H9 (cell line): ENCODE measurements at regions not wholly inside any gene's neighbourhood (a gene's known extent, or its start where the extent isn't known, plus 50 kb on each side); places are given as distances from the start of the nearest gene placed in this dataset.

Experiments used
- DNase-seq: peaks from one replicate; pipeline ENCODE4 v3.0.0-alpha.2; 2017
- H2AFZ ChIP-seq: one replicate; pipeline ENCODE4 v1.6.1; 2013; ENCODE audit warnings: mild to moderate bottlenecking, low read length, control low read depth, moderate library complexity
- H2AK5ac ChIP-seq: 2 replicates; pipeline ENCODE4 v1.6.1; 2013; ENCODE audit warnings: low read length, control low read depth, mixed read lengths; ENCODE audit not compliant: insufficient read length
- H2BK120ac ChIP-seq: one replicate; pipeline ENCODE4 v1.6.1; 2013; ENCODE audit warnings: low read depth, mild to moderate bottlenecking, low read length, control low read depth, inconsistent platforms; ENCODE audit not compliant: poor library complexity, severe bottlenecking
- H2BK12ac ChIP-seq: 2 replicates; pipeline ENCODE4 v1.6.1; 2013; ENCODE audit warnings: low read length, control low read depth, mixed read lengths, low read depth; ENCODE audit not compliant: insufficient read length
- H2BK15ac ChIP-seq: 2 replicates; pipeline ENCODE4 v1.6.1; 2013; ENCODE audit warnings: low read depth, low read length, control low read depth
- H2BK20ac ChIP-seq: one replicate; pipeline ENCODE4 v1.6.1; 2013; ENCODE audit warnings: low read depth, mild to moderate bottlenecking, low read length, control low read depth, inconsistent platforms; ENCODE audit not compliant: poor library complexity, severe bottlenecking
- H2BK5ac ChIP-seq: 2 replicates; pipeline ENCODE4 v1.6.1; 2013; ENCODE audit warnings: low read length, control low read depth, mixed read lengths; ENCODE audit not compliant: insufficient read length
- H3K14ac ChIP-seq: 2 replicates; pipeline ENCODE4 v1.6.1; 2013; ENCODE audit warnings: low read length, control low read depth; ENCODE audit not compliant: insufficient read depth
- H3K18ac ChIP-seq: 2 replicates; pipeline ENCODE4 v1.6.1; 2013; ENCODE audit warnings: low read depth, mild to moderate bottlenecking, mixed read lengths, low read length, control low read depth; ENCODE audit not compliant: insufficient read length
- H3K23ac ChIP-seq: 2 replicates; pipeline ENCODE4 v1.6.1; 2013; ENCODE audit warnings: low read length, control low read depth, mixed read lengths, low read depth; ENCODE audit not compliant: insufficient read length
- H3K23me2 ChIP-seq: 2 replicates; pipeline ENCODE4 v1.6.1; 2013; ENCODE audit warnings: low read depth, mild to moderate bottlenecking, mixed read lengths, low read length, control low read depth; ENCODE audit not compliant: insufficient read length, poor library complexity, severe bottlenecking
- H3K27ac ChIP-seq: 2 replicates; pipeline ENCODE4 v1.5.1; 2013; ENCODE audit warnings: low read length, control low read depth, mixed read lengths, low read depth; ENCODE audit not compliant: insufficient read length
- H3K27me3 ChIP-seq: 2 replicates; pipeline ENCODE4 v1.6.1; 2013; ENCODE audit warnings: low read length, control low read depth, inconsistent platforms; ENCODE audit not compliant: insufficient read depth
- H3K4ac ChIP-seq: 2 replicates; pipeline ENCODE4 v1.6.1; 2013; ENCODE audit warnings: low read depth, mild to moderate bottlenecking, control low read depth, inconsistent platforms, low read length, moderate library complexity
- H3K4me1 ChIP-seq: 2 replicates; pipeline ENCODE4 v1.6.1; 2013; ENCODE audit warnings: low read length, control low read depth, inconsistent platforms; ENCODE audit not compliant: insufficient read depth
- H3K4me2 ChIP-seq: 2 replicates; pipeline ENCODE4 v1.6.1; 2013; ENCODE audit warnings: low read length, control low read depth, mixed read lengths; ENCODE audit not compliant: insufficient read length, insufficient read depth
- H3K56ac ChIP-seq: 2 replicates; pipeline ENCODE4 v1.6.1; 2013; ENCODE audit warnings: low read depth, mild to moderate bottlenecking, mixed read lengths, low read length, control low read depth; ENCODE audit not compliant: insufficient read length
- H3K79me1 ChIP-seq: 2 replicates; pipeline ENCODE4 v1.6.1; 2013; ENCODE audit warnings: low read depth, mild to moderate bottlenecking, moderate library complexity, low read length, control low read depth, inconsistent platforms; ENCODE audit not compliant: insufficient read depth, poor library complexity, severe bottlenecking
- H3K79me2 ChIP-seq: 2 replicates; pipeline ENCODE4 v1.6.1; 2013; ENCODE audit warnings: low read length, control low read depth, inconsistent platforms; ENCODE audit not compliant: insufficient read depth
- H3K9ac ChIP-seq: 2 replicates; pipeline ENCODE4 v1.6.1; 2013; ENCODE audit warnings: low read length, control low read depth, mixed read lengths; ENCODE audit not compliant: insufficient read length; ENCODE audit errors: extremely low read depth
- H3K9me3 ChIP-seq: one replicate; pipeline ENCODE4 v1.6.1; 2013; ENCODE audit warnings: low read depth, low read length, inconsistent platforms; ENCODE audit not compliant: control insufficient read depth
- H3T11ph ChIP-seq: one replicate; pipeline ENCODE4 v1.6.1; 2013; ENCODE audit warnings: mild to moderate bottlenecking, low read length, control low read depth, inconsistent platforms
- H4K20me1 ChIP-seq: one replicate; pipeline ENCODE4 v1.6.1; 2013; ENCODE audit not compliant: control insufficient read depth, insufficient read length, insufficient read depth
- H4K5ac ChIP-seq: 2 replicates; pipeline ENCODE4 v1.6.1; 2013; ENCODE audit warnings: low read depth, mild to moderate bottlenecking, mixed read lengths, low read length, control low read depth; ENCODE audit not compliant: insufficient read length
- H4K8ac ChIP-seq: replicated peaks from 2 replicates; pipeline ENCODE4 v1.6.1; 2013; ENCODE audit warnings: low read length, control low read depth, mixed read lengths, low read depth; ENCODE audit not compliant: insufficient read length
- H4K91ac ChIP-seq: 2 replicates; pipeline ENCODE4 v1.6.1; 2013; ENCODE audit warnings: low read depth, mild to moderate bottlenecking, moderate library complexity, mixed read lengths, low read length, control low read depth; ENCODE audit not compliant: insufficient read length
- H3K27ac Mint-ChIP-seq, 3 experiments: 2 replicates in 2 of 3; 3 replicates in 1 of 3; pipeline ENCODE4 v1.8.0; 2020 to 2021; ENCODE audit warnings: mixed read lengths in 3 of 3, mild to moderate bottlenecking in 1 of 3, moderate library complexity in 1 of 3
- H3K27me3 Mint-ChIP-seq: 2 replicates; pipeline ENCODE4 v1.8.0; 2021; ENCODE audit warnings: low read depth, mild to moderate bottlenecking, moderate library complexity, mixed read lengths
- H3K36me3 Mint-ChIP-seq, 3 experiments: 2 replicates in 2 of 3; 3 replicates in 1 of 3; pipeline ENCODE4 v1.8.0; 2020 to 2021; ENCODE audit warnings: low read depth in 3 of 3, mixed read lengths in 3 of 3; ENCODE audit not compliant: insufficient read depth in 1 of 3
- H3K4me1 Mint-ChIP-seq, 2 experiments: 2 replicates each; pipeline ENCODE4 v1.8.0; 2020; ENCODE audit warnings: mixed read lengths in 2 of 2
- H3K4me3 Mint-ChIP-seq, 2 experiments: 2 replicates in 1 of 2; 3 replicates in 1 of 2; pipeline ENCODE4 v1.8.0; 2020 to 2021; ENCODE audit warnings: mild to moderate bottlenecking in 2 of 2, mixed read lengths in 2 of 2, moderate library complexity in 1 of 2
- H3K9me3 Mint-ChIP-seq, 2 experiments: 2 replicates in 1 of 2; 3 replicates in 1 of 2; pipeline ENCODE4 v1.8.0; 2020; ENCODE audit warnings: mild to moderate bottlenecking in 2 of 2, mixed read lengths in 2 of 2, moderate library complexity in 1 of 2
- CTCF ChIP-seq: fragments of 200-600 bp; sonication (generic); conservative IDR thresholded peaks from 3 replicates; pipeline ENCODE4 v1.8.0; 2021; ENCODE audit warnings: antibody characterized with exemption, mild to moderate bottlenecking
- WGBS: extraction: QIAGEN DNeasy Blood & Tissue Kit; methylation state at CpG from one replicate; pipeline ENCODE4 v1.1.7; 2013; ENCODE audit warnings: missing lambda C conversion rate, low lambda C conversion rate, mixed read lengths; ENCODE audit not compliant: insufficient read length; ENCODE audit errors: extremely low coverage; 5-methylcytosine and 5-hydroxymethylcytosine counted together

- no peak overlapping the region for H3K56ac ChIP-seq
- no peak for DNase-seq
- H2BK5ac ChIP-seq = no peak overlapping the region
- no peak overlapping the region for H3T11ph ChIP-seq
- H3K18ac ChIP-seq = no peak overlapping the region
- no peak overlapping the region for H3K27ac ChIP-seq
- H2AFZ ChIP-seq = no peak overlapping the region
- H2BK120ac ChIP-seq = no peak overlapping the region
- H3K27me3 ChIP-seq = no peaks in the 10 kb centered on the region
- no peak overlapping the region for H2BK20ac ChIP-seq
- no peaks in the 10 kb centered on the region for H3K9me3 ChIP-seq
- no peak overlapping the region for H2BK15ac ChIP-seq
- no peaks in the 10 kb centered on the region for H3K79me2 ChIP-seq
- no peak overlapping the region for H2AK5ac ChIP-seq
- Mint-ChIP-seq H3K4me3 (no peak overlapping the region), H3K4me1 (0 out of 4 replicates have a peak, but pooled peaks cover 0 to 2% of the 10 kb centered on the region in 2 experiments), H3K27ac (no peak overlapping the region), H3K9me3 (no peaks in the 10 kb centered on the region), H3K36me3 (no peaks in the 10 kb centered on the region), H3K27me3 (peaks cover 22% of the 10 kb centered on the region)
- H4K8ac ChIP-seq = no peak overlapping the region
- H3K9ac ChIP-seq = no peak overlapping the region
- no peaks in the 10 kb centered on the region for H3K79me1 ChIP-seq
- no peak overlapping the region for H3K4ac ChIP-seq
- no peak overlapping the region for H3K23ac ChIP-seq
- no peak for TF ChIP-seq CTCF
- no peaks in the 10 kb centered on the region for H3K23me2 ChIP-seq
- no peaks in the 10 kb centered on the region for H3K4me1 ChIP-seq
- no peak overlapping the region for H4K91ac ChIP-seq
- H4K20me1 ChIP-seq = no peaks in the 10 kb centered on the region
- WGBS = no CpG with 5 or more reads among the region's 7 CpGs
- H2BK12ac ChIP-seq = no peak overlapping the region
- H3K4me2 ChIP-seq = no peak overlapping the region
- no peak overlapping the region for H4K5ac ChIP-seq
- H3K14ac ChIP-seq = no peak overlapping the region
Observed at GRCh38 chr17:45688820-45689219, 95.3 kb upstream of the CRHR1 start.
